Uterus (tissue), 3 donors: ENCODE measurements at regions not wholly inside any gene's neighbourhood (a gene's known extent, or its start where the extent isn't known, plus 50 kb on each side); places are given as distances from the start of the nearest gene placed in this dataset.

Experiments used
- DNase-seq, 2 donors: peaks; one replicate each; pipeline ENCODE4 v3.0.0-alpha.2; 2019 to 2020
- H3K27ac ChIP-seq, 2 donors: fragments of 200-600 bp; sonication (generic); 1 replicate in 1 of 2; 2 replicates in 1 of 2; pipeline ENCODE4 v1.5.1; 2016 to 2018
- H3K27me3 ChIP-seq, 2 donors: fragments of 200-600 bp; sonication (generic); one replicate each; pipeline ENCODE4 v1.5.1; 2018 to 2019; ENCODE audit warnings: control low read depth in 1 of 2
- H3K36me3 ChIP-seq, 2 donors: fragments of 200-600 bp; sonication (generic); one replicate each; pipeline ENCODE4 v1.5.1; 2019; ENCODE audit warnings: control low read depth in 1 of 2
- H3K4me1 ChIP-seq, 2 donors: fragments of 200-600 bp; sonication (generic); one replicate each; pipeline ENCODE4 v1.5.1; 2018 to 2019; ENCODE audit warnings: control low read depth in 1 of 2
- H3K4me3 ChIP-seq, 2 donors: fragments of 200-600 bp; sonication (generic); 1 replicate in 1 of 2; 2 replicates in 1 of 2; pipeline ENCODE4 v1.5.1; 2018 to 2019; ENCODE audit warnings: mild to moderate bottlenecking in 1 of 2
- H3K9me3 ChIP-seq, 2 donors: fragments of 200-600 bp; sonication (generic); one replicate each; pipeline ENCODE4 v1.5.1; 2019; ENCODE audit warnings: control low read depth in 1 of 2
- POLR2A ChIP-seq, 2 donors: fragments of 450-650 bp; IDR thresholded peaks; one replicate each; pipeline ENCODE4 v1.6.1; 2016; ENCODE audit warnings: antibody characterized with exemption in 2 of 2, mild to moderate bottlenecking in 1 of 2, moderate library complexity in 1 of 2
- intact Hi-C: fragments of 100-400 bp; cut with DNase I; formaldehyde crosslinking; loops from one replicate; pipeline ENCODE4 v1.15.1; 2023; ENCODE audit warnings: low total_unique reads
- TF ChIP-seq, protein P1 (sequence below), 4 experiments: fragments of 200-600 bp in 2 of 4; fragments of 450-650 bp in 2 of 4; sonication (generic) in 2 of 4; IDR thresholded peaks; one replicate each; pipeline ENCODE4 v1.5.1; 2016 to 2019; ENCODE audit warnings: antibody characterized with exemption in 4 of 4, mild to moderate bottlenecking in 2 of 4, moderate library complexity in 1 of 4
- donor health status: DM: yes; HTN: yes; CAD: no.

GRCh38 chr13:38542601-38543000 is 144.3 kb upstream of the FREM2 start:
- TF ChIP-seq, protein P1, sequence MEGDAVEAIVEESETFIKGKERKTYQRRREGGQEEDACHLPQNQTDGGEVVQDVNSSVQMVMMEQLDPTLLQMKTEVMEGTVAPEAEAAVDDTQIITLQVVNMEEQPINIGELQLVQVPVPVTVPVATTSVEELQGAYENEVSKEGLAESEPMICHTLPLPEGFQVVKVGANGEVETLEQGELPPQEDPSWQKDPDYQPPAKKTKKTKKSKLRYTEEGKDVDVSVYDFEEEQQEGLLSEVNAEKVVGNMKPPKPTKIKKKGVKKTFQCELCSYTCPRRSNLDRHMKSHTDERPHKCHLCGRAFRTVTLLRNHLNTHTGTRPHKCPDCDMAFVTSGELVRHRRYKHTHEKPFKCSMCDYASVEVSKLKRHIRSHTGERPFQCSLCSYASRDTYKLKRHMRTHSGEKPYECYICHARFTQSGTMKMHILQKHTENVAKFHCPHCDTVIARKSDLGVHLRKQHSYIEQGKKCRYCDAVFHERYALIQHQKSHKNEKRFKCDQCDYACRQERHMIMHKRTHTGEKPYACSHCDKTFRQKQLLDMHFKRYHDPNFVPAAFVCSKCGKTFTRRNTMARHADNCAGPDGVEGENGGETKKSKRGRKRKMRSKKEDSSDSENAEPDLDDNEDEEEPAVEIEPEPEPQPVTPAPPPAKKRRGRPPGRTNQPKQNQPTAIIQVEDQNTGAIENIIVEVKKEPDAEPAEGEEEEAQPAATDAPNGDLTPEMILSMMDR (IDR thresholded peaks at IDR 0.05) = no peak
- TF ChIP-seq POLR2A (IDR thresholded peaks at IDR 0.05) = no peak
- Histone ChIP-seq H3K36me3 (no peaks in the 10 kb centered on the region), H3K4me3 (no peak overlapping the region), H3K9me3 (no peaks in the 10 kb centered on the region), H3K27me3 (no peaks in the 10 kb centered on the region), H3K4me1 (no peaks in the 10 kb centered on the region), H3K27ac (no peak overlapping the region)
- intact Hi-C loops = no loop called here
- no peak for DNase-seq

GRCh38 chr13:38543561-38543960 is 143.3 kb upstream of the FREM2 start:
- Histone ChIP-seq H3K9me3 (no peaks in the 10 kb centered on the region), H3K4me1 (no peaks in the 10 kb centered on the region), H3K4me3 (no peak overlapping the region), H3K27me3 (no peaks in the 10 kb centered on the region), H3K36me3 (no peaks in the 10 kb centered on the region), H3K27ac (no peak overlapping the region)
- intact Hi-C loops = no loop called here
- TF ChIP-seq, protein P1 (IDR thresholded peaks at IDR 0.05) = no peak
- no peak for TF ChIP-seq POLR2A (IDR thresholded peaks at IDR 0.05)
- DNase-seq = no peak

DNA sequence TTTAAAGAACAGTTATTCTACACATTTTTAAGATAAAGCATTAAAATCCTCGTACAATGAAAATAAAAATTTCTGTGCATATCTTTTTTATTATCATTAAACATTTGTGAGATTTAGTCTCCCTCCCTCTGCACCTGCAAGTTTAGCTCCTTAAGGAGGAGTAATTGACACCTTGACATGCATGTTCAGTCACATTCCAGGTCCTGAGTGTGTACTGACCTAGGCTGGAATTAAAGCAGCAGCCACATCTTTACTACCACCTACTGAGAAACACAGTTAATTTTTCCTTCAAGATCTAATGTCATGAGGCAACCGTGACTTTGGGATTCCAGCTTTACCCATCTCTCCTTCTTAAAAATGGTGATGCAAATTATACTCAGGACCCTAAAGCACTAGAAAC is 123.1 kb upstream of the FREM2 start:
- no peaks in the 10 kb centered on the region for H3K4me1 ChIP-seq
- no peaks in the 10 kb centered on the region for H3K36me3 ChIP-seq
- TF ChIP-seq, protein P1 (IDR thresholded peaks at IDR 0.05) = no peak
- no peak for TF ChIP-seq POLR2A (IDR thresholded peaks at IDR 0.05)
- no peak overlapping the region for H3K4me3 ChIP-seq
- no peaks in the 10 kb centered on the region for H3K9me3 ChIP-seq
- no peaks in the 10 kb centered on the region for H3K27me3 ChIP-seq
- no peak overlapping the region for H3K27ac ChIP-seq
- DNase-seq = no peak
- intact Hi-C loops = no loop called here

DNA sequence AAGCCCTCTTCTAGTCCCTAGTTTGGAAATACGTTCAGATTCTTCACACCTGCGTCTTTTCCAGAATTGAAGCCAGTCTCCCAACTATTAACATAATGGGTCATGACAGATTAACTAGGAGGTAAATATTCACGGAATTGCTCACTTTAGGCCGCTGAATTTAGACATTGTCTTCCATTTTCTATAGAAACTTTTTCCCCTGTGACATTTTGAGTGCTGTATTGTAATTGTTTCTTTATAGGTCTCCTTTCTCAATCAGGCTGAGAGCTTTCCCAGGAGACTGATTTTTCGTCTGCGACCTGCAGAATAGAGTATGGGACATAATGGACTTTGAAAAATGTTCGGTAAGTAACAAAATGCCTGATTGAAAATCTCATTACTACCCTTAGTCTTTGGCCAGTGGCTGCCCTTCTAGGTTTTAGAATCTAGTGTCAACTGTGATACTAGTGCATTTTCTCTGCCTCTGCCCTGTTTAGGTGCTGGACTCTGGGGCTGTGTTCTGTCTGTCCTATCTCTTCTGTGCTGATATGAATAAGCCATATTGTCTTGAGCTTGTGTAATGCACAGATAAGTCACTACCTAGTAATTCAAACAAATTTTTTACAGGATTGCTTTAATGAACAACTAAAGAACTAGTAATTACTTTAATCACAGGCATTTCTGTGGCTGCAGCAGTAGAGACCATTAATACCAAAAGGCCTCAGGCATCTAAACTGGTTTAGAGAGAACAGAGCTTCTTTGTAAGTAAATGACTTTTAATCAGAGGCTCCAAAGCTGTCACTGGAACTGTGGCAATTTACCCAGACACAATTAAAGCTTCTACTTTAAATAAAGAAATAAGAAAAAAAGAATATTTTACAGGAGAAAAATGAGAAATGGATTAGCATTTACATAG is 122.4 kb upstream of the FREM2 start:
- intact Hi-C loops = no loop called here
- H3K4me3 ChIP-seq = no peak overlapping the region
- H3K36me3 ChIP-seq = no peaks in the 10 kb centered on the region
- H3K27ac ChIP-seq = no peak overlapping the region
- no peaks in the 10 kb centered on the region for H3K4me1 ChIP-seq
- no peak for DNase-seq
- no peaks in the 10 kb centered on the region for H3K27me3 ChIP-seq
- H3K9me3 ChIP-seq = no peaks in the 10 kb centered on the region
- TF ChIP-seq POLR2A (IDR thresholded peaks at IDR 0.05) = no peak
- TF ChIP-seq, protein P1 (IDR thresholded peaks at IDR 0.05) = no peak

DNA sequence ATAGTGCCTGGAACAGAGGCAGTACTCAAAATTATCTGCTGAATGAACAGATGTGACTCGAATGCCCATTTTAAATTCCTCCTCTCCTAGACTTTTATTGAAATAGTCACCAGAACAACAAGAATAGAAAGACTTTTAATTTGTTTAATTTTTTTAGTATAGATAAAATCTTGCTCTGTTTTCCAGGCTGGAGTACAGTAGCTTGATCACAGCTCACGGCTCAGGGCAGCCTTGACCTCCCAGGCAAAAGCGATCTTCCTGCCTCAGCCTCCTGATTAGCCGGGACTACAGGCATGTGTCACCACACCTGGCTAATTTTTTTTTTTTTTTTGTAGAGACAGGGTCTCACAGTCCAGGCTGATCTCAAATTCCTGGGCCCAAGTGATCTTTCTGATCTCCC is 120.9 kb upstream of the FREM2 start:
- no peak for DNase-seq
- no peaks in the 10 kb centered on the region for H3K27me3 ChIP-seq
- no peak for TF ChIP-seq POLR2A (IDR thresholded peaks at IDR 0.05)
- TF ChIP-seq, protein P1 (IDR thresholded peaks at IDR 0.05) = no peak
- H3K4me1 ChIP-seq = no peaks in the 10 kb centered on the region
- intact Hi-C loops = no loop called here
- no peak overlapping the region for H3K4me3 ChIP-seq
- H3K27ac ChIP-seq = no peak overlapping the region
- H3K36me3 ChIP-seq = no peaks in the 10 kb centered on the region
- no peaks in the 10 kb centered on the region for H3K9me3 ChIP-seq
